Lower lobe of right lung (tissue), 2 donors: ENCODE measurements at regions not wholly inside any gene's neighbourhood (a gene's known extent, or its start where the extent isn't known, plus 50 kb on each side); places are given as distances from the start of the nearest gene placed in this dataset.

ENCODE experiments used
- ATAC-seq, 2 donors: fragments of 200-7000 bp; cut with Tn5 transposase; one replicate each; pipeline ENCODE4 v1.9.1; 2020 to 2022; ENCODE audit warnings: mild to moderate bottlenecking in 2 of 2, moderate library complexity in 2 of 2
- DNase-seq: peaks from one replicate; pipeline ENCODE4 v3.0.0-alpha.2; 2020
- H3K27ac ChIP-seq: fragments of 200-600 bp; one replicate; pipeline ENCODE4 v1.8.0; 2022
- H3K27me3 ChIP-seq: fragments of 200-600 bp; one replicate; pipeline ENCODE4 v1.8.0; 2022; ENCODE audit warnings: low read depth
- H3K36me3 ChIP-seq: fragments of 200-600 bp; one replicate; pipeline ENCODE4 v1.8.0; 2022; ENCODE audit warnings: mild to moderate bottlenecking
- H3K4me1 ChIP-seq: fragments of 200-600 bp; one replicate; pipeline ENCODE4 v1.8.0; 2022
- H3K4me3 ChIP-seq: fragments of 200-600 bp; one replicate; pipeline ENCODE4 v1.8.0; 2022; ENCODE audit warnings: mild to moderate bottlenecking
- H3K9me3 ChIP-seq: fragments of 200-600 bp; one replicate; pipeline ENCODE4 v1.8.0; 2022
- CTCF ChIP-seq: fragments of 200-600 bp; IDR thresholded peaks from one replicate; pipeline ENCODE4 v1.8.0; 2022; ENCODE audit warnings: antibody characterized with exemption, mild to moderate bottlenecking
- intact Hi-C: fragments of 100-400 bp; cut with DNase I; formaldehyde crosslinking; loops from one replicate; pipeline ENCODE4 v1.11.0; 2022
- donor health status: DM: no; HTN: yes; CAD: no; lungs with severe emphysema.

- Histone ChIP-seq H3K9me3 (no peaks in the 10 kb centered on the region), H3K27me3 (no peaks in the 10 kb centered on the region), H3K4me3 (no peak overlapping the region), H3K36me3 (no peaks in the 10 kb centered on the region), H3K27ac (no peak overlapping the region), H3K4me1 (no peaks in the 10 kb centered on the region)
- TF ChIP-seq CTCF, result no peak
- DNase-seq (no peak), ATAC-seq (no peak)
- intact Hi-C loops, result no loop called here
These were observed 55.8 kb upstream of the NBEA start for GRCh38 chr13:34886121-34886875.

- intact Hi-C loops, result no loop called here
These were observed 55.1 kb upstream of the NBEA start for GRCh38 chr13:34886987-34887386.

More at GRCh38 chr13:34886987-34887386, 55.1 kb upstream of the NBEA start:
- Histone ChIP-seq H3K27ac (no peak overlapping the region), H3K9me3 (no peaks in the 10 kb centered on the region), H3K36me3 (no peaks in the 10 kb centered on the region), H3K4me1 (no peaks in the 10 kb centered on the region), H3K4me3 (no peak overlapping the region), H3K27me3 (no peaks in the 10 kb centered on the region)
- DNase-seq, result no peak
- ATAC-seq, result no peak
- TF ChIP-seq CTCF, result no peak
